ENCODE measurements at regions not wholly inside any gene's neighbourhood (a gene's known extent, or its start where the extent isn't known, plus 50 kb on each side); places are given as distances from the start of the nearest gene placed in this dataset.
"Not testable (repeated sequence)": the region's sequence is repeated elsewhere in the genome, so short reads cannot be mapped to it uniquely, and the experiment has no call there.

DNA sequence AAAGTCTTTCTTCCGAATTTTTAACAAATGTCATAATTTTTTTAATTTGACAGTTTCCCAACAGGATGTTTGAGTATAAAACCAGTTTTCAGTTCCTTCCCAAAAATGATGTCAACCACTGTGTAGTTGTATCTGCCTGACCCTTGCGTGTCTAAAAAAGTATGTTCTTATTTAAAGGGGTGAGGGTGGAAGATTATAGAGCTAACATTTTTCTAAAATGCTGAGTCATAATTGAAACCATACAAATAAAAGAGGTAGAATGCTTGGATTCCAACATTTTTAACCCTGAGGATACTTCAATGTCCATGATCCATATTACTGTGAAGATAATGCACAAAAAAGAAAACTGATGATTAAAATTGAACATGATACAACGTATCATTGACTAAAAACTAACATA, 1388.8 kb downstream of the UQCRFS1 start:
- no peak for DNase-seq (ENCODE audit: low spot score)

DNA sequence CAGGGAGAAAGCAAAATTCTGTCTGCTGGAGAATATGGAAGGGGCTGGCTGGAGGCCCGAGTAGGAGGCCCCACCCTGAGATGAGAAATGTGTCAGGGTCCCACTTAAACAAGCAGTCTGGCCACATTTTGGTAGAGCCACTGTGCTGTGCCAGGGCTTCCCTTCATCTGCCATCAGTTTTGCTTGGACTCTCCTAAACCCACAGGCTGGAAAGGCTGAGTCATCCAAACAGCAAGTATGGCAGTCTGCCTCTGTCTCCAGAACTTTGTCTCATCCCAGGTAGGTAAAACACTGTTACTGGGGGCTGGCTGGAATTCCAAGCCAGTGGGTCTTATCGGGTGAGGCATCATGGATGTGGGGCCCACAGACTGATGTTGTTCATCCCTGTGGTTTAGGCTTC, 1390.6 kb downstream of the UQCRFS1 start:
- no peak for DNase-seq (ENCODE audit: low spot score)

DNA sequence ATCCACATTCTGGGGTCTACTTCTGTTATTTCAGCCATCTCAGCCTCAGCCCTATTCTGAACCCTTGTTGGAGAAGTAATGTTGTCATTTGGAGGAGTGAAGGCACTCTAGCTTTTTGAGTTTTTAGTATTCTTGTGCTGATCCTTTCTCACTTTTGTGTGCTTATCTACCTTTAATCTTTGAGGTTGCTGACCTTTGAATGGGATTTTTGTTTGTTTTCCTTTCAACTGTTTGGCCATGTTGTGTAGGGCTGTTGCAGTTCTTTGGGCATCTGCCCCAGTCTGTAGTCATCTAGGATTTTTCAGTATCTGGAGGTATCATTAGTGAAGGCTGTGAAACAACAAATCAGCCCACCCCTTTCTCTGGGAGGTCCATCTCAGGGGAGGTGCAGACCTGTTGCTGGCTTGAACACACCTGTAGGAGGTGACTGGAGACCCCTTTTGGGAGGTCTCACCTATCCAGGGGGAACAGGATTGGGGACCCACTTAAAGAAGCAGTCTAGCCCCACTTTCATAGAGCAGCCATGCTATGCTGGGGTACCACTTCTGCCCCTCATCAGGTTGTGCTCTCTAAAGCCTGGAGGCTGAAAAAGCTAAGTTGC, 1391.4 kb downstream of the UQCRFS1 start:
- DNase-seq (ENCODE audit: low spot score): no peak

DNA sequence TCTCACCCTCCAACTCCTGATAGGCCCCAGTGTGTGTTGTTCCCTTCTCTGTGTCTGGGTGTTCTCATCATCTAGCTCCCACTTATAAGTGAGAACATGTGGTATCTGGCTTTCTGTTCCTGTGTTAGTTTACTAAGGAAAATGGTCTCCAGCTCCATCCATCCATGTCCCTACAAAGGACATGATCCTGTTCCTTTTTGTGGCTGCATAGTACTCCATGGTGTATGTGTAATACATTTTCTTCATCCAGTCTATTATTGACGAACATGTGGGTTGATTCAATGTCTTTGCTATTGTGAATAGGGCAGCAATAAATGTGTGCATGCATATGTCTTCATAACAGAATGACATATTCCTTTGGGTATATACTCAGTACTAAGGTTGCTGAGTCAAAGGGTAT, 1397.0 kb downstream of the UQCRFS1 start:
- DNase-seq (ENCODE audit: low spot score): no peak

DNA sequence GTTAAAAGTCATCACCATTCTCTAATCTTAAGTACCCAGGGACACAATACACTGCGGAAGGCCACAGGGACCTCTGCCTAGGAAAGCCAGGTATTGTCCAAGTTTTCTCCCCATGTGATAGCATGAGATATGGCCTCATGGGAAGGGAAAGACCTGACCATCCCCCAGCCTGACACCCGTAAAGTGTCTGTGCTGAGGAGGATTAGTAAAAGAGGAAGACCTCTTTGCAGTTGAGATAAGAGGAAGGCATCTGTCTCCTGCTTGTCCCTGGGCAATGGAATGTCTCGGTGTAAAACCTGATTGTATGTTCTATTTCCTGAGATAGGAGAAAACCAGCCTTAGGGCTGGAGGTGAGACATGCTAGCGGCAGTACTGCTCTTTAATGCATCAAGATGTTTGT, 1398.1 kb downstream of the UQCRFS1 start:
- DNase-seq (ENCODE audit: low spot score): not testable (repeated sequence)

DNA sequence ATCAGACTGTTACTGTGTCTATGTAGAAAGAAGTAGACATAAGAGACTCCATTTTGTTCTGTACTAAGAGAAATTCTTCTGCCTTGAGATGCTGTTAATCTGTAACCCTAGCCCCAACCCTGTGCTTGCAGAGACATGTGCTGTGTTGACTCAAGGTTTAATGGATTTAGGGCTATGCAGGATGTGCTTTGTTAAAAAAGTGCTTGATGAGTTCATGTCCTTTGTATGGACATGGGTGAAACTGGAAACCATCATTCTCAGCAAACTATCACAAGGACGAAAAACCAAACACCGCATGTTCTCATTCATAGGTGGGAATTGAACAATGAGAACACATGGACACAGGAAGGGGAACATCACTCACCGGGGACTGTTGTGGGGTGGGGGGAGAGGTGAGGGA, 1398.7 kb downstream of the UQCRFS1 start:
- not testable (repeated sequence) for DNase-seq (ENCODE audit: low spot score)

DNA sequence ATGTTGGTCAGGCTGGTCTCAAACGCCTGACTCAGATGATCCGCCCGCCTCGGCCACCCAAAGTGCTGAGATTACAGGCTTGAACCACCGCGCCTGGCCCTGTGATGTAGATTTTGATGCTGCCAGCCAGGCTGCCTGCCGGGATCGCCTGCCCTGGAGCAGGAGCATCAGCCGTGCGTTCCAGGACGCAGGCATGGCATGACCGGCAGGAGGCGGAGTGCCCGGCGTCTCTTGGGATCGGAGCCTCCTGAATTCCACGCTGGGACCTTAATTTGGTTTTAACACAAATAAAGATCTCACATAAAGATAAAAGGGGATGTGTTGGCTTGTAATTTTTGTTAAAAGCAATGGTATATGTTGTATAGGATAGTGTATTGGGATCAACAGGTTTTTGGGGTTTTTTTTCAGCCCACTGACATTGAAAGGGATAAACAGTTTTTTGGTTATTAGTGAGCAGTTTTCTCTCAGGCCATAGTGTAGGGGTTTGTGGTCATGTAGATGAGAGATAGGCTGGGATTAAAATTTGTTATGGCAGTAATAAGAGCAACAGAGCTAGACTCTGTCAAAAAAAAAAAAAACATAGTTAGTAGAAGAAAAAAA, 1406.4 kb downstream of the UQCRFS1 start:
- no peak for DNase-seq (ENCODE audit: low spot score)

DNA sequence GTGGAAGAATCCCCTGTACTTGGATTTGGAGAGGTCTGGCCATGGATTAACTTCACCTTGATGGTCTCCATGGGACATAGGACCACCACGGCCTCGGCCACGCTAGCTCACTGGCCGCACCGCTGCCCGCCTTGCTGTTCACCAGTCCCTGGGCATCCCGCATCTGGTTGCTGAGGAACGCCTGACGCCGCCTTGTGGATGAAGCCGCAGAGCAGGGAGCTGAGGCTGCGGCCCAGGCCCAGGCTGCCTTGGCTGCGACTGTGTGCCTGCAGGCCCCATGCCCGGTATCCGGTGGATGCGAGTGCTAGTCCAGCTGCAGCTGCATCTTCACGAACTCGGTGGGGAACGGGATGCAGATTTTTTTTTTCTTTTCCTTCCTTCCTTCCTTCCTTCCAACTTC, 1407.1 kb downstream of the UQCRFS1 start:
- DNase-seq (ENCODE audit: low spot score): no peak

DNA sequence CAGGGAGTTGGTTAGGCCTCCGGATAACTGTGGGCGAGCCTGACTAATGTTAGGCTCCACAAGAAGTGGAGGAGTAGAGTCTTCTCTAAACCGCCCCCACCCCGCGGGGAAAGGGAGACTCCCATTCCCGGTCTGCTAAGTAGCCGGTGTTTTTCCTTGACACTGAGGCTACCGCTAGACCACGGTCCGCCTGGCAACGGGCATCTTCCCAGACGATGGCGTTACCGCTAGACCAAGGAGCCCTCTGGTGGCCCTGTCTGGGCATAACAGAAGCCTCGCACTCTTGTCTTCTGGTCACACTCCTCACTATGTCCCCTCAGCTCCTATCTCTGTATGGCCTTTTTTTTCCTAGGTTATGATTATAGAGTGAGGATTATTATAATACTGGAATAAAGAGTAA, 1410.7 kb downstream of the UQCRFS1 start:
- DNase-seq (ENCODE audit: low spot score): not testable (repeated sequence)

DNA sequence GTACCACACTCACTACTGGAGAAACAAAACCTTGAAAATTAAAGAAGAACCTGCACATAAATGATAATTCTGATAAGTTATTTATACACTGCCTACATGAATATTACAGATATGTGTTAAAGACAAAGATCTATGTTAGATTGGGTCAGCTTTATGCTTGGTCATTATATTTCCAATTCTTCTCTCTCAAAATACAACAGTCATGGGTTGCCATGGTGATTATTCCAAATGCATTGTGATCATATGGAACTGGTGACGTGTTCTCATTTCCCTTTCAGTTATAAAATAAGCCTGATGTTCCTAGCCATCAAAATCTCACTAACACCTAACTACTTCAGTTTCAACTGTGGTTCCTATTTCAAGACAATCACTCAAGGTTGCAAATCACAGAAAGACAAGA, 1416.4 kb downstream of the UQCRFS1 start:
- no peak for DNase-seq (ENCODE audit: low spot score)

DNA sequence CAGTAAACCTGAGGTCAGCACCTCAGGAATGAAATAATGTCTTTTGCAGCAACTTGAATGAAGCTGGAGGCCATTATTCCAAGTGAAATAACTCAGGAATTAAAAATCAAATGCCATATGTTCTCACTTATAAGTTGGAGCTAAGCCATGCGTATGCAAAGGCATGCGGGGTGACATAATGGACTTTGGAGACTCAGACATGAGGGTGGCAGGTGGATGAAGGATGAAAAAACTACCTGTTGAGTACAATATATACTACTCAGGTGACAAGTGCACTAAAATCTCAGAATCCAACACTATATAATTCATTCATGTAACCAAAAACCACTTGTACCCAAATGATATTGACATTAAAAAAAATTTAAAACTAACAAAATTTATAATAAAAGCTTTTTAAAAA, 1416.9 kb downstream of the UQCRFS1 start:
- no peak for DNase-seq (ENCODE audit: low spot score)

DNA sequence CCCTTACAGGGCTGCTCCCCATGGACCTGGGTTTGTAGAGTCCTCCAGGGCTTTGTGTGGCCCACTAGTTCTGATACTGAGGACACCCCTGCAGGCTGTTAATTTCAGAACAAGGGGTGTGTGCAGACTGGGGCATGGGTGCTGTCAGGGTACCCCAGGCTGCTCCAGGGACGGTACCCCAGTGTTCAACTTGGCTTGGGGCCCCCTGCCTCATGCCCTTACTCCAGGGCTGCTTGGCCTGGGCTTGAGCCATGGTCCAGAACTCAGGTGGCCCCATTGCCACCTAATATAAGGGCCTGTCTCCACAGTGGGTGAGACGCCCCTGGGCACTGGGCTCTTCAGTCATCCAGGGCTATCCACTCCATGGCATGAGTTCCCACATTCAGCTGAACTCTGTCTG, 1417.6 kb downstream of the UQCRFS1 start:
- DNase-seq (ENCODE audit: low spot score): no peak

DNA sequence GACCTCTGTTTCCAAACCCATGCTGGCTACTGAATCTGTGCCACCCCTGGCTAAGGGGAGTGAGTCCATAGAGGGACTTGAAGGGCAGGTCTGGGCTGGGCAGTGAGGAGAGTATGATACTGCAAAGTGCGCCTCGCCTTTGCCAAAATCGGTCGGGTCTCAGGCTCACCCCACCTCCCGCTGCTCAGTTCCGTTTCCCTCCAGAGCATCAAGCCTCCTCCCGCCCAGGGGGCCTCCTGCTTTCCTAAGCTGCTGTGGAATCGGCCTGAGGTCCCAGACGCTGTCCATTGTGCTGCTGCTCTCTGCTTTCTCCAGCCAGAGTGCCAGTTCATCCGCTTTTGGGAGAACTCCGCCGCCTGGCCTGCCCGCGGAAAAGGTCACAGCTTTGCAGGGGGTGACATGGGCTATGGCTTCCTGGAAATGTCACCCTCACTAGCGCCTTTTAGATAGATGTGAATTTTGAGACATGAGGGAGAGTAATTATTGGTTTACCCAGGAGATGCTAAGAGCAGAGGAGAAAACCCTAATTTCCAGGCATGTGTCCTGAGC, 1418.4 kb downstream of the UQCRFS1 start:
- peak; percentile 49 for DNase-seq (ENCODE audit: low spot score)

DNA sequence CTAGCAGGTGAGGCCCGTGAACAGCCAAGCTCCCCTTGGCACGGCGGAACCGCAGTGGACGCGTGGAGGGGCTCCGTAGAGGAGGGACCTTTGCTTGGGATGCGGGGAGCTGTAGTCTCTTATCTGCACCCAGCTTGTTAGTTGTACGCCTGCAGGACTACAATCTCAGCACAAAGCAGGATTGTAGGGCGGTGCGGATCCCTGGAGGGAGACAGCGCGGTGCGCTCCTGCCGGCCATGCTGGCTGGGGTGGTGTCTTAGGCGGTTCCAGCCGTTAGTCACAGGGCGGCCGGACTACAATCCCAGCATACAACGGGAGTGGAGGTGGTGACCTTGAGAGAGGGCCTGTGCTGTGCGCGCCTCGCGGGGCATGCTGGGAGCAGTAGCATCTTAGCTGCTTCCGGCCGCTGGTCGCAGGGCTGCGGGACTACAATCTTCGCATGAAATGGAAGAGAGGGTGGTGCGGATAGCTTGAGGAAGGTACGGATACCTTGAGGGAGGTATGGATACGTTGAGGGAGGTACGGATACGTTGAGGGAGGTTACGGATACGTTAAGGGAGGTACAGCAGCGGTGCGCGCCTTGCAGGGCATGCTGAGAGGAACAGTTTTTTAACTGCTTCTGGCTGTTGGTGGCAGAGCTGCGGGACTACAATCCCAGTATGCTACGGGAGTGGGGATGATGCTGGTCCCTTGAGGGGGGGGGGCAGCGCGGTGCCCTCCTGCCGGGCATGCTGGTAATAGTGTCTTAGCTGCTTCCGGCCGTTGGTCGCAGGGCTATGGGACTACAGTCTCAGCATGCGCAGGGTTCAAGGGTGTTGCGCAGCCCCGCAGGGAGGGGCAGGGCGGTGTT, 1419.1 kb downstream of the UQCRFS1 start:
- peak; percentile 90 for DNase-seq (ENCODE audit: low spot score)

DNA sequence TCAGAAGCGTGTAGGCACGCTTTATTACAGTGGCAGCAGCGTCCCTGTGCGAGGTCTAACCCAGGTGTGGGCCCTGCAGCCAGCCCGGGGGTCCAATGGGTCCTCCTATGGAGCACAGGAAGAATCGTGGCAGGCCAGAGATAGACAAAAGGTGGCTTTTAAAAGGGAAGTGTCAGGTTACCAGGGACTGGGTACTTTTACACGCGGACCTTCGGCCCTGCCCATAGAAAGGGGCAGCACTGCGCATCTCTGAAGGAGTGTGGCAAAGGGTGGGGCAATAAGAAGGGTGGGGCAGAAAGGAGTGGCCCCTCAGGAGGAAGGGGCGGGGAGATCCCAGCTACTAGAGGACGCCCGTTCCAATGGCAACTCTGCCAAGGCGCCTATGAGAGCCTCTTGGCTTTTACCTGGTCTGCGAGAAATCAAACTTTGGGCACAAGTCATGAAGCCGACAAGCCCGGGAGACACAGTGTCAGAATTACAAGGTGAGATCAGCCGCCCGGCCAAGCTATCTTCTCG, 1419.8 kb downstream of the UQCRFS1 start:
- DNase-seq (ENCODE audit: low spot score): peak; percentile 60

DNA sequence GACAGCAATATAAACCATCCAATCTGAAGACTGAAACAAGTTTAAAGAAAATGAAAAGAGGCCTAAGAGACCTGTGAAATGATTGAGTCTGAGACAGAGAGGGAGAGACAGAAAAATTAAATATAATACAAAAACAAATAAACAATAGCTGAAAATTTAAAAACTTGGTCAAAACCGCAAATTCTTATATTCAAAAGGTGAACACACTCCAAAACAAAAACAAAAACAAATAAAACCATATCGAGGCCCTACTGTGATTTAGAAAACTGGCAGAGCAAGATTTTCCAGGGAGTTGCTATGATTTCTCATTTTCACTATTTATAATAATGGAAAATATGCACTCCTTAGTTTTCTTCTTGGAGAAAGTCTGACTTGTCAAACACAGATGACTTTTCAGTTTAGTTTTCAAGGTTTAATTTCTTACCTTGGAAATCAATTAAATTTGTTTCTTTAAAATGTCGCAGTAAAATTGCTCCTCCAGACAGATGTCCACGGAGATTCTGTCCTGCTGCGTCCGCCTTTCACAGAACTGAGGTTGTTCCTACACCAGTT, 1420.3 kb downstream of the UQCRFS1 start:
- DNase-seq (ENCODE audit: low spot score): no peak

DNA sequence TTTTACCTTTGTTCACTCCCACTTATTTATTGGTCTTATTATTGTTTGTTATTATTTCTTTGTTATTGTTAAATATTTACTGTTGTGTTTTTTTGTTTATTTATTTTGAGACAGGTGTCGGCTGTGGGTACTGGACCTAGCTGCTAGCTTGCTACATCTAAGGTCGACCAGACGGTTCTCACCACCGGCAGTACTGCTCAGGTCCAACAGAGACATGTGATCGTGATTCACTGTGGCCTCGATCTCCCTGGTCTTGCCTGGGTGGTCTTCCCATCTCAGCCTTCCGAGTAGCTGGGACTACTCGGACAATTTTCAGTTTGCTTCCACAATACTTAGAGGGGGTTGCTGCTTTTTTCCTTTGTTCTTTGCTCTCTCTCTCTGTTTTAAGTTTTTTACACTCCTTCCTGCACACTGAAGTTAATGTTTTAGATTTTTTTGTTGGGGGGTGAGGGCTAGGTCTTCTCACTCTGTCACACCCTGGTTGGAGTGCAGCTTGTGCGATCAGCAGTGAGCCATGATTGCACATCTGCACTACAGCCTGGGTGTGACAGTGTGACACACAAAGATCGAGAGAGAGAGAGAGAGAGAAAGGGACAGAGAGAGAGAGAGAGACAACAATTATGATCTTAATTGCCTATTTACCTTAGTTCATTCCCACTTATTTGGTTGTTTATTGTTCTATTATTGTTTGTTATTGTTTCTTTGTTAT, 1432.4 kb downstream of the UQCRFS1 start:
- DNase-seq (ENCODE audit: low spot score): no peak

DNA sequence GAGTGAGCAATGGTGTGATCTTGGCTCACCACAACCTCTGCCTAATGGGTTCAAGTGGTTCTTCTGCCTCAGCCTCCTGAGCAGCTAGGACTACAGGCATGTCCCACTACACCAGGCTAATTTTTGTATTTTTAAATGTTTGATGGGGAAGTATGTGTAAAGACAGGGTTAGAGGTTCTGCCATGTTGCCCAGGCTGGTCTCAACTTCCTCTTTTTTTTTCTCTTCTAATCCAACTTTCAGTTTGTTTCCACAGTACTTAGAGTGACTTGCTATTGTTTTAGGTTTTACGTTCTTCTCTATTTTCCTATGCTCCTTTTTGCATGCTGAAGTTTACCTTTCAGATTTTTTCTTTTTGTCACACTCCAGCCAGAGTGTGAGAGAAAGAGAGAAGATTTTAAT, 1433.0 kb downstream of the UQCRFS1 start:
- no peak for DNase-seq (ENCODE audit: low spot score)

DNA sequence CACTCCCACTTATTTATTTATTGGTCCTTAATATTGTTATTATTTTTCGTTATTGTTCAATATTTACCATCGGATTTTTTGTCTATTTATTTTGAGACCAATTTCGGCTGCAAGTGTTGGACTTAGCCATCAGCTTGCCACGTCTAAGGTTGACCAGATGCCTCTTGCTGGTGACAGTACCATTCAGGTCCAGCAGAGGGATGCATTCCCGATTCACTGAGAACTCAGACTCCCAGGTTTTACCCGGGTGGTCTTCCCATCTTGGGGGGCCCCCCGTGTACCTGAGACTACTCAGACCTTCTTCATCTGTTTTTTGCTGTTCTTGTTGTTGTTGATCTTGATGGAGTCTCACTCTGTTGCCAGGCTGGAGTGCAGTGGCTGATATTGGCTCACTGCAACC, 1435.2 kb downstream of the UQCRFS1 start:
- DNase-seq (ENCODE audit: low spot score): no peak

DNA sequence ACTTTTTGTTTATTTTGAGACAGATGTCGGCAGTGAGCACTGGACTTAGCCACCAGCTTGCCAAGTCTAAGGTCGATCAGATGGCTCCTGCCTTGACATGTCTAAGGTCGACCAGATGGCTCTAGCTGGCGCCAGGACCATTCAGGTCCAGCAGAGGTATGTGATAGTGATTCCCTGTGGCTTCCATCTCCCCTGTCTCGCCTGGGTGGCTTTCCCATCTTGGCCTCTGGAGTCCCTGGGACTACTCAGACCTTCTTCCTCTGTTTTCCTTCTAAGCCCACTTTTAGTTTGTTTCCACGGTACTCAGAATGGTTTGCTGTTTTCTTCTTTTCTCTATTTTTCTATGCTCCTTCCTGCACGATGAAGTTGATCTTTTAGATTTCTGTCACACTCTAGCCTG, 1435.7 kb downstream of the UQCRFS1 start:
- no peak for DNase-seq (ENCODE audit: low spot score)

DNA sequence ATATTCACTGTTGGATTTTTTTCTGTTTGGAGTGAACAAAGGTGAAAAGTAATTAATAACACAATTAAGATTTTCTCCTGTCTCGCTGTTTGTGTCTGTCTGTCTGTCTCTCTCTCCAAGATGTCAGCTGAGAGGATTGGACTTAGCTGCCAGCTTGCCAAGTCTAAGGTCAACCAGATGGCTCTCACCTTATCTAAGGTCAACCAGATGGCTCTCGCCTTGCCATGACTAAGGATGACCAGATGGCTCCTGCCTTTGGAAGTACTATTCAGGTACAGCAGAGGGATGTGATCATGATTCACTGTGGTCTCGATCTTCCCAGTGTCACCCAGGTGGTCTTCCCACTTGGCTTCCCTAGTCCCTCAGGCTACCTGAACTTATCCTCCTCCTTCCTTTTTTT, 1436.4 kb downstream of the UQCRFS1 start:
- DNase-seq (ENCODE audit: low spot score): no peak

DNA sequence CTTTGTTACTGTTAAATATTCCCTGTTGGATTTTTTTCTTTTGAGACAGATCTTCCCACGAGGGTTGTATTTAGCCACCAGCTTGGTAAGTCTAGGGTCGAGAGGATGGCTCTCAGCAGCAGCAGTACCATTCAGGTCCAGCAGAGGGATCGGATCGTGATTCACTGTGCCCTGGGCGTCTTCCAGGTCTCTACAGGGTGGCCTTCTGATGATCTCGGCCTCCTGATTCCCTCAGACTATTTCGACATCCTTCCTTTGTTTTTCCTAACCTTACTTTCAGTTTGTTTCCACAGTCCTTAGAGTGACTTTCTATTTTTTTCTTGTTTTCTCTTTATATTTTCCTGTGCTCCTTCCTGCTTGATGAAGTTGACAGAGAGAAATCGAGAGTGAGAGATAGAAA, 1436.9 kb downstream of the UQCRFS1 start:
- no peak for DNase-seq (ENCODE audit: low spot score)
